SU-DHL-6 (cell line): ENCODE measurements at regions not wholly inside any gene's neighbourhood (a gene's known extent, or its start where the extent isn't known, plus 50 kb on each side); places are given as distances from the start of the nearest gene placed in this dataset.

Experiments
- H2AFZ ChIP-seq: fragments of 200-600 bp; sonication (generic); 2 replicates; pipeline ENCODE4 v1.6.1; 2014; ENCODE audit warnings: low read depth, mild to moderate bottlenecking, moderate library complexity, mixed read lengths, antibody characterized with exemption, low read length; ENCODE audit not compliant: severe bottlenecking
- H3F3A ChIP-seq: fragments of 200-600 bp; shearing (Covaris generic); 2 replicates; pipeline ENCODE4 v1.6.0; 2016; ENCODE audit warnings: antibody characterized with exemption, mild to moderate bottlenecking; ENCODE audit not compliant: insufficient read depth
- H3K27ac ChIP-seq: fragments of 200-600 bp; sonication (generic); 2 replicates; pipeline ENCODE4 v1.5.1; 2016; ENCODE audit warnings: low read depth, mild to moderate bottlenecking, low read length, moderate library complexity, mixed read lengths
- H3K27me3 ChIP-seq: fragments of 200-600 bp; sonication (generic), shearing (Covaris generic); 2 replicates; pipeline ENCODE4 v1.6.0; 2014; ENCODE audit warnings: mild to moderate bottlenecking, low read length
- H3K36me3 ChIP-seq: fragments of 200-600 bp; sonication (generic); 2 replicates; pipeline ENCODE4 v1.6.1; 2014; ENCODE audit warnings: mild to moderate bottlenecking, low read length, mixed read lengths
- H3K4me2 ChIP-seq: fragments of 300-600, 200-600 bp; shearing (Covaris generic), sonication (generic); 2 replicates; pipeline ENCODE4 v1.6.0; 2014; ENCODE audit warnings: low read length, low read depth, mild to moderate bottlenecking; ENCODE audit not compliant: poor library complexity, severe bottlenecking
- H3K4me3 ChIP-seq: fragments of 200-600 bp; sonication (generic); 2 replicates; pipeline ENCODE4 v1.5.1; 2014; ENCODE audit warnings: antibody characterized with exemption, low read length, mild to moderate bottlenecking, mixed read lengths; ENCODE audit not compliant: insufficient read depth, poor library complexity, severe bottlenecking
- H3K79me2 ChIP-seq: fragments of 200-600 bp; sonication (generic); 2 replicates; pipeline ENCODE4 v1.6.1; 2014; ENCODE audit warnings: mild to moderate bottlenecking, low read length, moderate library complexity; ENCODE audit not compliant: insufficient read depth
- H3K9ac ChIP-seq: fragments of 200-600 bp; sonication (generic); 2 replicates; pipeline ENCODE4 v1.7.0; 2014; ENCODE audit warnings: mild to moderate bottlenecking, low read length
- H3K9me2 ChIP-seq: fragments of 200-600 bp; sonication (generic); replicated peaks from 2 replicates; pipeline ENCODE4 v1.6.1; 2014; ENCODE audit warnings: low read length; ENCODE audit not compliant: insufficient read depth
- H3K9me3 ChIP-seq: fragments of 200-600 bp; sonication (generic); 2 replicates; pipeline ENCODE4 v1.6.1; 2014; ENCODE audit warnings: low read length, mixed read lengths; ENCODE audit not compliant: insufficient read depth
- H4K20me1 ChIP-seq: fragments of 200-600 bp; sonication (generic); 2 replicates; pipeline ENCODE4 v1.6.1; 2014; ENCODE audit warnings: low read depth, mild to moderate bottlenecking, antibody characterized with exemption, low read length, moderate library complexity, mixed read lengths
- CTCF ChIP-seq: fragments of 200-600 bp; sonication (generic); IDR thresholded peaks from one replicate; pipeline ENCODE4 v1.5.1; 2017; ENCODE audit warnings: antibody characterized with exemption, mild to moderate bottlenecking, low read length, moderate library complexity; ENCODE audit not compliant: insufficient read depth, poor library complexity, severe bottlenecking
- EZH2phosphoT487 ChIP-seq: fragments of 200-600 bp; sonication (generic), shearing (Covaris generic); conservative IDR thresholded peaks from 2 replicates; pipeline ENCODE4 v1.6.1; 2018; ENCODE audit warnings: mild to moderate bottlenecking, antibody characterized with exemption, low read length, moderate library complexity, mixed read lengths

- Histone ChIP-seq H3F3A (no peaks in the 10 kb centered on the region), H3K79me2 (no peaks in the 10 kb centered on the region), H3K4me2 (no peak overlapping the region), H3K9me2 (no peaks in the 10 kb centered on the region), H2AFZ (no peak overlapping the region), H3K9me3 (no peaks in the 10 kb centered on the region), H3K36me3 (no peaks in the 10 kb centered on the region), H3K27me3 (no peaks in the 10 kb centered on the region), H3K4me3 (no peak overlapping the region), H3K27ac (no peak overlapping the region), H4K20me1 (no peaks in the 10 kb centered on the region), H3K9ac (no peak overlapping the region)
- TF ChIP-seq CTCF (no peak), EZH2phosphoT487 (no peak)
Measured at GRCh38 chr3:88231207-88231606, 81.4 kb downstream of the C3orf38 start.

GRCh38 chr3:88231632-88232031, 81.9 kb downstream of the C3orf38 start:
- H3K27me3 ChIP-seq, result no peaks in the 10 kb centered on the region
- H4K20me1 ChIP-seq, result no peaks in the 10 kb centered on the region
- no peaks in the 10 kb centered on the region for H3K79me2 ChIP-seq
- no peak overlapping the region for H3K4me2 ChIP-seq
- no peaks in the 10 kb centered on the region for H3F3A ChIP-seq
- no peak overlapping the region for H3K4me3 ChIP-seq
- no peak overlapping the region for H3K9ac ChIP-seq
- H2AFZ ChIP-seq, result no peak overlapping the region
- H3K36me3 ChIP-seq, result no peaks in the 10 kb centered on the region
- TF ChIP-seq CTCF, result no peak
- no peak for TF ChIP-seq EZH2phosphoT487
- H3K9me3 ChIP-seq, result no peaks in the 10 kb centered on the region
- no peak overlapping the region for H3K27ac ChIP-seq
- no peaks in the 10 kb centered on the region for H3K9me2 ChIP-seq

GRCh38 chr3:88235102-88235501, 85.3 kb downstream of the C3orf38 start:
- no peaks in the 10 kb centered on the region for H3K27me3 ChIP-seq
- H2AFZ ChIP-seq, result no peak overlapping the region
- TF ChIP-seq CTCF (no peak), EZH2phosphoT487 (no peak)
- H3K79me2 ChIP-seq, result no peaks in the 10 kb centered on the region
- H3K9me3 ChIP-seq, result no peaks in the 10 kb centered on the region
- no peak overlapping the region for H3K27ac ChIP-seq
- no peaks in the 10 kb centered on the region for H3F3A ChIP-seq
- H3K36me3 ChIP-seq, result no peaks in the 10 kb centered on the region
- H4K20me1 ChIP-seq, result no peaks in the 10 kb centered on the region
- no peak overlapping the region for H3K4me3 ChIP-seq
- no peak overlapping the region for H3K4me2 ChIP-seq
- H3K9ac ChIP-seq, result no peak overlapping the region
- H3K9me2 ChIP-seq, result no peaks in the 10 kb centered on the region
